IMR-90 (cell line): ENCODE measurements at regions not wholly inside any gene's neighbourhood (a gene's known extent, or its start where the extent isn't known, plus 50 kb on each side); places are given as distances from the start of the nearest gene placed in this dataset.

Experiments
- ATAC-seq: fragments of 200-7000 bp; cut with Tn5 transposase; 2 replicates; pipeline ENCODE4 v1.9.1; 2020; ENCODE audit warnings: low read depth, mild to moderate bottlenecking, moderate library complexity
- BruUV-seq: library from RNA; stranded (reverse); fragments of 400-500 nt; replicated peaks from 2 replicates; lab custom pipeline; 2021; lab: Mats Ljungman, UMichigan
- CTCF ChIA-PET: fragments of 300-600 bp; formaldehyde crosslinking; extraction: SDS; loops from one replicate; lab custom pipeline; 2021; ENCODE audit warnings: antibody characterized with exemption; lab: Yijun Ruan, JAX
- POLR2A ChIA-PET: fragments of 300-600 bp; sonication (Branson Sonifier 250); formaldehyde crosslinking; loops from one replicate; lab custom pipeline; 2022; ENCODE audit warnings: antibody characterized with exemption; ENCODE audit not compliant: unreplicated experiment; lab: Charles Lee
- DNase-seq: peaks from one replicate; pipeline ENCODE4 v3.0.0; 2013
- H2AFZ ChIP-seq: replicated peaks from 2 replicates; pipeline ENCODE3; 2013; ENCODE audit warnings: low read length, mild to moderate bottlenecking; ENCODE audit not compliant: poor library complexity
- H2AK5ac ChIP-seq: 2 replicates; pipeline ENCODE4 v1.6.1; 2013; ENCODE audit warnings: low read depth, low read length, inconsistent platforms
- H2AK9ac ChIP-seq: replicated peaks from 2 replicates; pipeline ENCODE3; 2013; ENCODE audit warnings: mild to moderate bottlenecking, low read depth, low read length, moderate library complexity; ENCODE audit not compliant: poor library complexity
- H2BK120ac ChIP-seq: 2 replicates; pipeline ENCODE4 v1.6.1; 2013; ENCODE audit warnings: low read depth, low read length, inconsistent platforms
- H2BK15ac ChIP-seq: 3 replicates; pipeline ENCODE4 v1.6.1; 2013; ENCODE audit warnings: low read depth, low read length, inconsistent platforms
- H2BK20ac ChIP-seq: 2 replicates; pipeline ENCODE4 v1.6.1; 2013; ENCODE audit warnings: low read depth, mild to moderate bottlenecking, inconsistent platforms, low read length, moderate library complexity
- H2BK5ac ChIP-seq: 2 replicates; pipeline ENCODE4 v1.6.1; 2013; ENCODE audit warnings: mild to moderate bottlenecking, low read depth, low read length, inconsistent platforms; ENCODE audit not compliant: poor library complexity, severe bottlenecking
- H3K14ac ChIP-seq: replicated peaks from 2 replicates; pipeline ENCODE4 v1.6.1; 2013; ENCODE audit warnings: low read depth, low read length, inconsistent platforms
- H3K18ac ChIP-seq: 2 replicates; pipeline ENCODE4 v1.6.1; 2013; ENCODE audit warnings: low read depth, low read length, control low read depth
- H3K23ac ChIP-seq: 2 replicates; pipeline ENCODE4 v1.6.1; 2013; ENCODE audit warnings: low read depth, low read length, inconsistent platforms
- H3K27ac ChIP-seq: 2 replicates; pipeline ENCODE4 v1.5.1; 2013; ENCODE audit warnings: mild to moderate bottlenecking, control low read depth, low read length; ENCODE audit not compliant: insufficient read depth
- H3K27me3 ChIP-seq: 2 replicates; pipeline ENCODE4 v1.6.1; 2013; ENCODE audit warnings: low read length; ENCODE audit not compliant: control insufficient read depth, insufficient read depth
- H3K36me3 ChIP-seq: 2 replicates; pipeline ENCODE4 v1.6.1; 2013; ENCODE audit warnings: low read length, mixed read lengths; ENCODE audit not compliant: control insufficient read depth, insufficient read depth
- H3K4ac ChIP-seq: 2 replicates; pipeline ENCODE4 v1.6.1; 2013; ENCODE audit warnings: low read depth, low read length, inconsistent platforms
- H3K4me1 ChIP-seq: 2 replicates; pipeline ENCODE4 v1.6.1; 2013; ENCODE audit warnings: low read length, mixed read lengths; ENCODE audit not compliant: control insufficient read depth, insufficient read depth
- H3K4me2 ChIP-seq: 2 replicates; pipeline ENCODE4 v1.6.1; 2013; ENCODE audit warnings: low read depth, mild to moderate bottlenecking, control low read depth, low read length, moderate library complexity
- H3K4me3 ChIP-seq: 2 replicates; pipeline ENCODE4 v1.5.1; 2013; ENCODE audit warnings: low read depth, mild to moderate bottlenecking, control low read depth, low read length, moderate library complexity; ENCODE audit not compliant: insufficient read depth
- H3K56ac ChIP-seq: 2 replicates; pipeline ENCODE4 v1.6.1; 2013; ENCODE audit warnings: low read length, inconsistent platforms; ENCODE audit not compliant: insufficient read depth; ENCODE audit errors: extremely low read depth
- H3K79me1 ChIP-seq, 2 experiments: 2 replicates each; pipeline ENCODE4 v1.6.1; 2013; ENCODE audit warnings: low read length in 2 of 2, inconsistent platforms in 1 of 2, low read depth in 1 of 2
- H3K9ac ChIP-seq: 2 replicates; pipeline ENCODE4 v1.6.1; 2013; ENCODE audit warnings: low read depth, low read length, control low read depth
- H3K9me1 ChIP-seq: 2 replicates; pipeline ENCODE4 v1.6.1; 2013; ENCODE audit warnings: low read length, inconsistent platforms; ENCODE audit not compliant: insufficient read depth
- H3K9me3 ChIP-seq: 2 replicates; pipeline ENCODE4 v1.6.1; 2013; ENCODE audit warnings: low read length; ENCODE audit not compliant: control insufficient read depth, insufficient read depth
- H4K20me1 ChIP-seq: 2 replicates; pipeline ENCODE4 v1.6.1; 2013; ENCODE audit warnings: low read length, inconsistent platforms; ENCODE audit not compliant: insufficient read depth
- H4K5ac ChIP-seq: 2 replicates; pipeline ENCODE4 v1.6.1; 2013; ENCODE audit warnings: mild to moderate bottlenecking, low read depth, low read length, control low read depth
- H4K8ac ChIP-seq, 2 experiments: 2 replicates each; pipeline ENCODE4 v1.6.1; 2013; ENCODE audit warnings: low read depth in 2 of 2, low read length in 2 of 2, control low read depth in 1 of 2, inconsistent platforms in 1 of 2
- H4K91ac ChIP-seq: 2 replicates; pipeline ENCODE4 v1.6.1; 2013; ENCODE audit warnings: low read depth, low read length, inconsistent platforms; ENCODE audit not compliant: insufficient read depth
- BHLHE40 ChIP-seq: fragments of 150-350 bp; IDR thresholded peaks from 2 replicates; pipeline ENCODE4 v1.6.1; 2016; ENCODE audit warnings: mild to moderate bottlenecking, low read depth, low read length
- CEBPB ChIP-seq: IDR thresholded peaks from 2 replicates; pipeline ENCODE4 v1.6.1; 2012; ENCODE audit warnings: low read depth, low read length, improper control_type of control experiment
- CHD1 ChIP-seq: IDR thresholded peaks from 2 replicates; pipeline ENCODE4 v1.6.1; 2012; ENCODE audit warnings: low read depth, low read length, improper control_type of control experiment
- MAFK ChIP-seq: IDR thresholded peaks from 2 replicates; pipeline ENCODE4 v1.6.1; 2012; ENCODE audit warnings: low read depth, low read length, improper control_type of control experiment
- MAZ ChIP-seq: IDR thresholded peaks from 2 replicates; pipeline ENCODE4 v1.6.1; 2012; ENCODE audit warnings: low read depth, mild to moderate bottlenecking, low read length, improper control_type of control experiment, moderate library complexity, borderline replicate concordance
- NFE2L2 ChIP-seq: fragments of 150-350 bp; IDR thresholded peaks from 2 replicates; pipeline ENCODE4 v1.6.1; 2016; ENCODE audit warnings: low read depth, mild to moderate bottlenecking, low read length
- POLR2A ChIP-seq: IDR thresholded peaks from 2 replicates; pipeline ENCODE4 v1.6.1; 2012; ENCODE audit warnings: mild to moderate bottlenecking, low read depth, low read length
- WGBS, 2 experiments: methylation state at CpG; one replicate each; pipeline versions ENCODE4 v1.1.5 to v1.1.7; 2013; ENCODE audit warnings: missing lambda C conversion rate in 2 of 2; ENCODE audit not compliant: insufficient read length in 1 of 2; ENCODE audit errors: extremely low coverage in 2 of 2; 5-methylcytosine and 5-hydroxymethylcytosine counted together
- dilution Hi-C: fragments of 300-500 bp; cut with HindIII; formaldehyde crosslinking; loops from one replicate; pipeline ENCODE4 v1.14.3; 2018; ENCODE audit warnings: low sequenced_read_pairs; ENCODE audit not compliant: unreplicated experiment
- in situ Hi-C: fragments of 300-500 bp; cut with MboI; formaldehyde crosslinking; loops from 3 replicates; pipeline ENCODE4 v1.14.3; 2019; ENCODE audit warnings: low sequenced_read_pairs, inconsistent platforms, mixed read lengths
- intact Hi-C: fragments of 100-400 bp; cut with micrococcal nuclease; formaldehyde crosslinking; loops from 2 replicates; pipeline ENCODE4 v1.10.0; 2022
- TF ChIP-seq, protein P1 (sequence below): fragments of 150-350 bp; IDR thresholded peaks from 2 replicates; pipeline ENCODE4 v1.6.1; 2017; ENCODE audit warnings: mild to moderate bottlenecking, antibody characterized with exemption, low read length, low read depth
- TF ChIP-seq, protein P2 (sequence below): fragments of 150-350 bp; IDR thresholded peaks from 2 replicates; pipeline ENCODE4 v1.6.1; 2016; ENCODE audit warnings: low read depth, mild to moderate bottlenecking, low read length, moderate library complexity, borderline replicate concordance

GRCh38 chr2:200051611-200051945 lies 96.2 kb downstream of the MAIP1 start:
- no peak overlapping the region for H3K14ac ChIP-seq
- H2BK120ac ChIP-seq: no peak overlapping the region
- intact Hi-C loops: loop anchor here (1.0 to 2.0 kb wide), 2 partner anchors 13 to 39 kb away; no protein-coding TSS in a partner anchor
- H2BK20ac ChIP-seq: no peak overlapping the region
- no peak overlapping the region for H3K4me3 ChIP-seq
- no peaks in the 10 kb centered on the region for H3K4me1 ChIP-seq
- TF ChIP-seq, protein P1, sequence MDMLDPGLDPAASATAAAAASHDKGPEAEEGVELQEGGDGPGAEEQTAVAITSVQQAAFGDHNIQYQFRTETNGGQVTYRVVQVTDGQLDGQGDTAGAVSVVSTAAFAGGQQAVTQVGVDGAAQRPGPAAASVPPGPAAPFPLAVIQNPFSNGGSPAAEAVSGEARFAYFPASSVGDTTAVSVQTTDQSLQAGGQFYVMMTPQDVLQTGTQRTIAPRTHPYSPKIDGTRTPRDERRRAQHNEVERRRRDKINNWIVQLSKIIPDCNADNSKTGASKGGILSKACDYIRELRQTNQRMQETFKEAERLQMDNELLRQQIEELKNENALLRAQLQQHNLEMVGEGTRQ: no peak
- TF ChIP-seq POLR2A (no peak), MAFK (no peak), CEBPB (no peak), CHD1 (no peak), NFE2L2 (no peak), BHLHE40 (no peak), MAZ (no peak)
- TF ChIP-seq, protein P2, sequence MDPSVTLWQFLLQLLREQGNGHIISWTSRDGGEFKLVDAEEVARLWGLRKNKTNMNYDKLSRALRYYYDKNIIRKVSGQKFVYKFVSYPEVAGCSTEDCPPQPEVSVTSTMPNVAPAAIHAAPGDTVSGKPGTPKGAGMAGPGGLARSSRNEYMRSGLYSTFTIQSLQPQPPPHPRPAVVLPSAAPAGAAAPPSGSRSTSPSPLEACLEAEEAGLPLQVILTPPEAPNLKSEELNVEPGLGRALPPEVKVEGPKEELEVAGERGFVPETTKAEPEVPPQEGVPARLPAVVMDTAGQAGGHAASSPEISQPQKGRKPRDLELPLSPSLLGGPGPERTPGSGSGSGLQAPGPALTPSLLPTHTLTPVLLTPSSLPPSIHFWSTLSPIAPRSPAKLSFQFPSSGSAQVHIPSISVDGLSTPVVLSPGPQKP: no peak
- H3K27ac ChIP-seq: no peak overlapping the region
- H3K18ac ChIP-seq: no peak overlapping the region
- ATAC-seq: no peak
- no peak overlapping the region for H4K91ac ChIP-seq
- 20% methylated on average over 1 of the region's 2 CpGs; no CpG with 5 or more reads in 1 of the 2 experiments for WGBS, 2 experiments
- H2AK5ac ChIP-seq: no peak overlapping the region
- no TSS peak for BruUV-seq
- H4K20me1 ChIP-seq: no peaks in the 10 kb centered on the region
- DNase-seq: no peak
- peaks cover 1% of the 10 kb centered on the region for H3K27me3 ChIP-seq
- no peak overlapping the region for H3K4me2 ChIP-seq
- in situ Hi-C loops: no loop called here
- no peak overlapping the region for H3K9ac ChIP-seq
- no peak overlapping the region for H3K56ac ChIP-seq
- H3K4ac ChIP-seq: no peak overlapping the region
- no peaks in the 10 kb centered on the region for H3K79me1 ChIP-seq
- ChIA-PET CTCF (no interaction called here), POLR2A (no interaction called here)
- H2AK9ac ChIP-seq: no peak overlapping the region
- H2AFZ ChIP-seq: no peak overlapping the region
- no peak overlapping the region for H2BK15ac ChIP-seq
- H4K8ac ChIP-seq: no peak overlapping the region
- dilution Hi-C loops: no loop called here
- H3K36me3 ChIP-seq: no peaks in the 10 kb centered on the region
- peaks cover 1% of the 10 kb centered on the region; the same call in 1 of the 2 replicates for H3K9me3 ChIP-seq
- no peaks in the 10 kb centered on the region for H3K9me1 ChIP-seq
- H2BK5ac ChIP-seq: no peak overlapping the region
- no peak overlapping the region for H3K23ac ChIP-seq
- no peak overlapping the region for H4K5ac ChIP-seq
